ENCODE measurements at regions not wholly inside any gene's neighbourhood (a gene's known extent, or its start where the extent isn't known, plus 50 kb on each side); places are given as distances from the start of the nearest gene placed in this dataset.
A peak's percentile ranks its signal among the peaks of the same experiment; 100 is the strongest.
"Not testable (repeated sequence)": the region's sequence is repeated elsewhere in the genome, so short reads cannot be mapped to it uniquely, and the experiment has no call there.

GRCh38 chr13:111437417-111437816 lies 117.0 kb downstream of the TEX29 start:
- no peaks in the 10 kb centered on the region for H3K9me3 ChIP-seq (ENCODE audit: control insufficient read depth, insufficient read depth, low read length)
- no peak overlapping the region for H3K4me3 ChIP-seq (ENCODE audit: low read length)
- H3K79me2 ChIP-seq (ENCODE audit: control insufficient read depth, low read length), result no peaks in the 10 kb centered on the region
- H3F3A ChIP-seq (ENCODE audit: control insufficient read depth, insufficient read depth), result no peaks in the 10 kb centered on the region
- H3K4me1 ChIP-seq (ENCODE audit: control insufficient read depth, low read length), result no peaks in the 10 kb centered on the region
- H3K4me2 ChIP-seq (ENCODE audit: low read length), result no peak overlapping the region
- no peaks in the 10 kb centered on the region for H4K20me1 ChIP-seq (ENCODE audit: control insufficient read depth, insufficient read depth, low read depth, low read length)
- H3K27ac ChIP-seq (ENCODE audit: low read depth, low read length), result no peak overlapping the region
- no peak for TF ChIP-seq EZH2phosphoT487 (IDR thresholded peaks at IDR 0.05; ENCODE audit: borderline replicate concordance, low read length)
- TF ChIP-seq CTCF (IDR thresholded peaks at IDR 0.05; ENCODE audit: low read depth, low read length, poor library complexity, severe bottlenecking), result no peak
- 0 out of 2 replicates have a peak, but pooled peaks cover 4% of the 10 kb centered on the region for H3K27me3 ChIP-seq (ENCODE audit: control insufficient read depth, low read length)
- H3K9me2 ChIP-seq (replicated peaks; ENCODE audit: control insufficient read depth, low read length), result no peaks in the 10 kb centered on the region; the same call in 1 of the 2 replicates
- H3K36me3 ChIP-seq (ENCODE audit: control insufficient read depth, low read length), result no peaks in the 10 kb centered on the region

GRCh38 chr13:111437856-111438547 lies 117.6 kb downstream of the TEX29 start:
- no peaks in the 10 kb centered on the region for H4K20me1 ChIP-seq (ENCODE audit: control insufficient read depth, insufficient read depth, low read depth, low read length)
- no peaks in the 10 kb centered on the region for H3K36me3 ChIP-seq (ENCODE audit: control insufficient read depth, low read length)
- no peaks in the 10 kb centered on the region for H3K4me1 ChIP-seq (ENCODE audit: control insufficient read depth, low read length)
- no peak overlapping the region for H3K27ac ChIP-seq (ENCODE audit: low read depth, low read length)
- H3K9me3 ChIP-seq (ENCODE audit: control insufficient read depth, insufficient read depth, low read length), result no peaks in the 10 kb centered on the region
- H3K79me2 ChIP-seq (ENCODE audit: control insufficient read depth, low read length), result no peaks in the 10 kb centered on the region
- H3K4me3 ChIP-seq (ENCODE audit: low read length), result no peak overlapping the region
- no peak overlapping the region for H3K4me2 ChIP-seq (ENCODE audit: low read length)
- H3F3A ChIP-seq (ENCODE audit: control insufficient read depth, insufficient read depth), result no peaks in the 10 kb centered on the region
- H3K27me3 ChIP-seq (ENCODE audit: control insufficient read depth, low read length), result peaks cover 4% of the 10 kb centered on the region; the same call in 1 of the 2 replicates
- no peaks in the 10 kb centered on the region; the same call in 1 of the 2 replicates for H3K9me2 ChIP-seq (replicated peaks; ENCODE audit: control insufficient read depth, low read length)
- TF ChIP-seq EZH2phosphoT487 (IDR thresholded peaks at IDR 0.05; ENCODE audit: borderline replicate concordance, low read length) (no peak), CTCF (IDR thresholded peaks at IDR 0.05; ENCODE audit: low read depth, low read length, poor library complexity, severe bottlenecking) (no peak)

GRCh38 chr13:111440492-111440891 lies 120.0 kb downstream of the TEX29 start:
- TF ChIP-seq CTCF (IDR thresholded peaks at IDR 0.05; ENCODE audit: low read depth, low read length, poor library complexity, severe bottlenecking), result peak; percentile 66
- H3K27ac ChIP-seq (ENCODE audit: low read depth, low read length); H3K36me3 ChIP-seq (ENCODE audit: control insufficient read depth, low read length); H4K20me1 ChIP-seq (ENCODE audit: control insufficient read depth, insufficient read depth, low read depth, low read length); H3K4me2 ChIP-seq (ENCODE audit: low read length); H3K4me3 ChIP-seq (ENCODE audit: low read length); H3K9me2 ChIP-seq (replicated peaks; ENCODE audit: control insufficient read depth, low read length); H3K27me3 ChIP-seq (ENCODE audit: control insufficient read depth, low read length); H3K9me3 ChIP-seq (ENCODE audit: control insufficient read depth, insufficient read depth, low read length); H3F3A ChIP-seq (ENCODE audit: control insufficient read depth, insufficient read depth); H3K4me1 ChIP-seq (ENCODE audit: control insufficient read depth, low read length); H3K79me2 ChIP-seq (ENCODE audit: control insufficient read depth, low read length): not testable (repeated sequence)

Measured in DOHH2 (cell line).